ENCODE measurements at regions not wholly inside any gene's neighbourhood (a gene's known extent, or its start where the extent isn't known, plus 50 kb on each side); places are given as distances from the start of the nearest gene placed in this dataset.

DNA sequence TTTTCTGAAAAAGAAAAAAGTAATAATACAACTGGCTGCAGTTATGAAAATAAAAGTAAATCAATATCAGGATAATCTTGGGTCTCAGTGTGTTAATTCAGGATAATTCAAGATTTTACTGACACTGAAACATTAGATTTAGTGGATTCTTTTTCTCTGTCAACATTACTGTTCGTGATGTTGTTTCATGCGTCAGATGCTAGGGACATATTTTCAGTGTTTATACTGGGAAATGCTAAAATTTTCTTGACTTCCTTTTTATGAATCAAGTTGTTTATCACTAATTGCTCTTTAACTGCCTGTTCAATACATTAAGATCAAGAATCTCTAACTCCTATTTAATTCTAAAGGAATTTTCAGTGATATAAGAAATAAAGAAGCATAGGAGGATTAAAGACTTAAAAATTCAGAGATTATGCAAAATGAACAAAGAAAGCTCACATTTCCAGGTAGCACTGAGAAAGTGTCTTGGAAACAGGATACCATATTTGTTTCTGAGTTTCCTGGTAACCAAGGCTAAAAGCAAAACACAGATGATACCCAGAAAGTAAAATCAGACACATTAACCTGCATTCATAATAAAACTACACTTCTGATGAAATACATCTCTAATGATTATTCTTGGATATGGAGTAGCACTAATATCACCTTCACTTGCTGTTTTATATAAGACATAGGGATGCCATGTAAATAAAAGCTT is 174.0 kb downstream of the ARL4C start:
- Histone ChIP-seq H3K9me3 (ENCODE audit: control insufficient read depth, insufficient read depth, low read length) (no peaks in the 10 kb centered on the region), H3K4me3 (ENCODE audit: low read length) (no peak overlapping the region), H3K27me3 (ENCODE audit: control insufficient read depth, low read length) (no peaks in the 10 kb centered on the region), H3K79me2 (ENCODE audit: control insufficient read depth, low read length) (no peaks in the 10 kb centered on the region), H3K27ac (ENCODE audit: low read depth, low read length) (no peak overlapping the region), H3F3A (ENCODE audit: control insufficient read depth, insufficient read depth) (no peaks in the 10 kb centered on the region), H3K4me2 (ENCODE audit: low read length) (no peak overlapping the region), H3K9me2 (replicated peaks; ENCODE audit: control insufficient read depth, low read length) (no peaks in the 10 kb centered on the region), H4K20me1 (ENCODE audit: control insufficient read depth, insufficient read depth, low read depth, low read length) (no peaks in the 10 kb centered on the region), H3K4me1 (ENCODE audit: control insufficient read depth, low read length) (no peaks in the 10 kb centered on the region), H3K36me3 (ENCODE audit: control insufficient read depth, low read length) (no peaks in the 10 kb centered on the region)
- TF ChIP-seq, protein P1, sequence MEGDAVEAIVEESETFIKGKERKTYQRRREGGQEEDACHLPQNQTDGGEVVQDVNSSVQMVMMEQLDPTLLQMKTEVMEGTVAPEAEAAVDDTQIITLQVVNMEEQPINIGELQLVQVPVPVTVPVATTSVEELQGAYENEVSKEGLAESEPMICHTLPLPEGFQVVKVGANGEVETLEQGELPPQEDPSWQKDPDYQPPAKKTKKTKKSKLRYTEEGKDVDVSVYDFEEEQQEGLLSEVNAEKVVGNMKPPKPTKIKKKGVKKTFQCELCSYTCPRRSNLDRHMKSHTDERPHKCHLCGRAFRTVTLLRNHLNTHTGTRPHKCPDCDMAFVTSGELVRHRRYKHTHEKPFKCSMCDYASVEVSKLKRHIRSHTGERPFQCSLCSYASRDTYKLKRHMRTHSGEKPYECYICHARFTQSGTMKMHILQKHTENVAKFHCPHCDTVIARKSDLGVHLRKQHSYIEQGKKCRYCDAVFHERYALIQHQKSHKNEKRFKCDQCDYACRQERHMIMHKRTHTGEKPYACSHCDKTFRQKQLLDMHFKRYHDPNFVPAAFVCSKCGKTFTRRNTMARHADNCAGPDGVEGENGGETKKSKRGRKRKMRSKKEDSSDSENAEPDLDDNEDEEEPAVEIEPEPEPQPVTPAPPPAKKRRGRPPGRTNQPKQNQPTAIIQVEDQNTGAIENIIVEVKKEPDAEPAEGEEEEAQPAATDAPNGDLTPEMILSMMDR (IDR thresholded peaks at IDR 0.05; ENCODE audit: low read depth, low read length, poor library complexity, severe bottlenecking): no peak
- TF ChIP-seq EZH2phosphoT487 (IDR thresholded peaks at IDR 0.05; ENCODE audit: borderline replicate concordance, low read length): no peak

- Histone ChIP-seq H3K9me2 (replicated peaks; ENCODE audit: control insufficient read depth, low read length) (no peaks in the 10 kb centered on the region), H3K4me2 (ENCODE audit: low read length) (no peak overlapping the region), H3K27me3 (ENCODE audit: control insufficient read depth, low read length) (no peaks in the 10 kb centered on the region), H4K20me1 (ENCODE audit: control insufficient read depth, insufficient read depth, low read depth, low read length) (no peaks in the 10 kb centered on the region), H3K4me3 (ENCODE audit: low read length) (no peak overlapping the region), H3K36me3 (ENCODE audit: control insufficient read depth, low read length) (no peaks in the 10 kb centered on the region), H3K4me1 (ENCODE audit: control insufficient read depth, low read length) (0 out of 2 replicates have a peak, but pooled peaks cover 3% of the 10 kb centered on the region), H3K27ac (ENCODE audit: low read depth, low read length) (no peak overlapping the region), H3F3A (ENCODE audit: control insufficient read depth, insufficient read depth) (no peaks in the 10 kb centered on the region), H3K9me3 (ENCODE audit: control insufficient read depth, insufficient read depth, low read length) (no peaks in the 10 kb centered on the region), H3K79me2 (ENCODE audit: control insufficient read depth, low read length) (no peaks in the 10 kb centered on the region)
- TF ChIP-seq EZH2phosphoT487 (IDR thresholded peaks at IDR 0.05; ENCODE audit: borderline replicate concordance, low read length): no peak
- TF ChIP-seq, protein P1 (IDR thresholded peaks at IDR 0.05; ENCODE audit: low read depth, low read length, poor library complexity, severe bottlenecking): no peak
Observed at GRCh38 chr2:234320066-234320465, 176.8 kb downstream of the ARL4C start.

GRCh38 chr2:234318361-234318760 is 178.5 kb downstream of the ARL4C start:
- no peaks in the 10 kb centered on the region for H4K20me1 ChIP-seq (ENCODE audit: control insufficient read depth, insufficient read depth, low read depth, low read length)
- H3K9me2 ChIP-seq (replicated peaks; ENCODE audit: control insufficient read depth, low read length): no peaks in the 10 kb centered on the region
- no peak overlapping the region for H3K27ac ChIP-seq (ENCODE audit: low read depth, low read length)
- H3F3A ChIP-seq (ENCODE audit: control insufficient read depth, insufficient read depth): no peaks in the 10 kb centered on the region
- no peak overlapping the region for H3K4me2 ChIP-seq (ENCODE audit: low read length)
- H3K4me1 ChIP-seq (ENCODE audit: control insufficient read depth, low read length): 0 out of 2 replicates have a peak, but pooled peaks cover 3% of the 10 kb centered on the region
- no peak overlapping the region for H3K4me3 ChIP-seq (ENCODE audit: low read length)
- no peaks in the 10 kb centered on the region for H3K36me3 ChIP-seq (ENCODE audit: control insufficient read depth, low read length)
- H3K27me3 ChIP-seq (ENCODE audit: control insufficient read depth, low read length): no peaks in the 10 kb centered on the region
- H3K79me2 ChIP-seq (ENCODE audit: control insufficient read depth, low read length): no peaks in the 10 kb centered on the region
- TF ChIP-seq EZH2phosphoT487 (IDR thresholded peaks at IDR 0.05; ENCODE audit: borderline replicate concordance, low read length): no peak
- TF ChIP-seq, protein P1 (IDR thresholded peaks at IDR 0.05; ENCODE audit: low read depth, low read length, poor library complexity, severe bottlenecking): no peak
- H3K9me3 ChIP-seq (ENCODE audit: control insufficient read depth, insufficient read depth, low read length): no peaks in the 10 kb centered on the region
